Common myeloid progenitor, CD34-positive (primary cell): ENCODE measurements at regions not wholly inside any gene's neighbourhood (a gene's known extent, or its start where the extent isn't known, plus 50 kb on each side); places are given as distances from the start of the nearest gene placed in this dataset.
"Not testable (repeated sequence)": the region's sequence is repeated elsewhere in the genome, so short reads cannot be mapped to it uniquely, and the experiment has no call there.

Source experiments
- CTCF ChIA-PET: fragments of 350-600 bp; sonication (Branson Sonifier 250); formaldehyde crosslinking; loops from one replicate; lab custom pipeline; 2021; ENCODE audit warnings: antibody characterized with exemption; lab: Charles Lee
- POLR2A ChIA-PET: fragments of 350-600 bp; sonication (Branson Sonifier 250); formaldehyde crosslinking; loops from one replicate; lab custom pipeline; 2021; ENCODE audit warnings: antibody characterized with exemption; lab: Charles Lee
- DNase-seq, 3 donors: peaks; one replicate each; pipeline versions ENCODE4 v3.0.0 to v3.0.0-alpha.2; 2013
- H3K27ac ChIP-seq, 2 experiments: 1 replicate in 1 of 2; 2 replicates in 1 of 2; pipeline ENCODE4 v1.7.0; 2013; ENCODE audit warnings: inconsistent platforms in 2 of 2, low read length in 2 of 2, mild to moderate bottlenecking in 2 of 2, low read depth in 1 of 2, moderate library complexity in 1 of 2; ENCODE audit not compliant: severe bottlenecking in 2 of 2, insufficient read depth in 1 of 2, poor library complexity in 1 of 2
- H3K27me3 ChIP-seq, 5 experiments: replicated peaks in 2 of 5; 1 replicate in 3 of 5; 2 replicates in 2 of 5; pipeline versions ENCODE4 v1.6.1 to v1.7.0; 2013; ENCODE audit warnings: low read length in 4 of 5, mild to moderate bottlenecking in 2 of 5, moderate library complexity in 2 of 5, inconsistent platforms in 1 of 5; ENCODE audit not compliant: insufficient read depth in 5 of 5, control insufficient read depth in 4 of 5
- H3K36me3 ChIP-seq, 4 experiments: 1 replicate in 2 of 4; 2 replicates in 2 of 4; pipeline versions ENCODE4 v1.6.1 to v1.7.0; 2013; ENCODE audit warnings: low read length in 3 of 4, control low read depth in 1 of 4, mild to moderate bottlenecking in 1 of 4; ENCODE audit not compliant: control insufficient read depth in 4 of 4, insufficient read depth in 4 of 4
- H3K4me1 ChIP-seq, 4 experiments: 1 replicate in 3 of 4; 2 replicates in 1 of 4; pipeline versions ENCODE4 v1.6.1 to v1.7.1; 2013; ENCODE audit warnings: low read length in 3 of 4, mild to moderate bottlenecking in 3 of 4, control low read depth in 1 of 4, inconsistent platforms in 1 of 4, moderate library complexity in 1 of 4; ENCODE audit not compliant: control insufficient read depth in 4 of 4, insufficient read depth in 4 of 4; ENCODE audit errors: control extremely low read depth in 1 of 4
- H3K4me3 ChIP-seq, 7 experiments: 1 replicate in 4 of 7; 2 replicates in 3 of 7; pipeline versions ENCODE4 v1.5.1 to v1.7.0; 2013; ENCODE audit warnings: mild to moderate bottlenecking in 7 of 7, low read length in 6 of 7, moderate library complexity in 6 of 7, inconsistent platforms in 2 of 7, low read depth in 2 of 7, control low read depth in 1 of 7; ENCODE audit not compliant: insufficient read depth in 4 of 7, control insufficient read depth in 1 of 7; ENCODE audit errors: extremely low read depth in 1 of 7
- H3K9me3 ChIP-seq, 5 experiments: 1 replicate in 4 of 5; 2 replicates in 1 of 5; pipeline versions ENCODE4 v1.6.1 to v1.7.1; 2013; ENCODE audit warnings: low read length in 4 of 5, mild to moderate bottlenecking in 2 of 5, inconsistent platforms in 1 of 5, low read depth in 1 of 5, moderate library complexity in 1 of 5; ENCODE audit not compliant: control insufficient read depth in 4 of 5, insufficient read depth in 2 of 5; ENCODE audit errors: control extremely low read depth in 1 of 5
- WGBS: methylation state at CpG from one replicate; pipeline ENCODE4 v1.1.5; 2013; ENCODE audit not compliant: insufficient coverage; 5-methylcytosine and 5-hydroxymethylcytosine counted together

- 100% methylated on average over 2 of the region's 3 CpGs for WGBS
- H3K27ac ChIP-seq, H3K36me3 ChIP-seq, DNase-seq, CTCF ChIA-PET, H3K4me1 ChIP-seq, POLR2A ChIA-PET, H3K4me3 ChIP-seq, H3K9me3 ChIP-seq, H3K27me3 ChIP-seq: not testable (repeated sequence)
Observed at GRCh38 chr2:111298927-111299326, 178.2 kb downstream of the BCL2L11 start.

GRCh38 chr2:111299635-111300034 lies 178.9 kb downstream of the BCL2L11 start:
- H3K27ac ChIP-seq, CTCF ChIA-PET, DNase-seq, H3K27me3 ChIP-seq, H3K4me1 ChIP-seq, H3K36me3 ChIP-seq, POLR2A ChIA-PET, H3K4me3 ChIP-seq, H3K9me3 ChIP-seq: not testable (repeated sequence)
- no CpG with 5 or more reads among the region's 2 CpGs for WGBS

GRCh38 chr2:111301677-111302076 lies 181.0 kb downstream of the BCL2L11 start:
- CTCF ChIA-PET, H3K27ac ChIP-seq, H3K9me3 ChIP-seq, H3K4me3 ChIP-seq, H3K4me1 ChIP-seq, POLR2A ChIA-PET, H3K36me3 ChIP-seq, H3K27me3 ChIP-seq, DNase-seq: not testable (repeated sequence)
- no CpG with 5 or more reads among the region's 3 CpGs for WGBS

- H3K36me3 ChIP-seq, POLR2A ChIA-PET, CTCF ChIA-PET, H3K27me3 ChIP-seq, H3K4me3 ChIP-seq, H3K27ac ChIP-seq, H3K4me1 ChIP-seq, H3K9me3 ChIP-seq: not testable (repeated sequence)
- peak in 2 of 3 donors; percentile 7 to 40 for DNase-seq
- no CpG with 5 or more reads among the region's 7 CpGs for WGBS
Observed at GRCh38 chr2:111302397-111303218, 181.9 kb downstream of the BCL2L11 start.

- H3K27ac ChIP-seq, H3K36me3 ChIP-seq, POLR2A ChIA-PET, DNase-seq, H3K27me3 ChIP-seq, H3K4me3 ChIP-seq, H3K9me3 ChIP-seq, H3K4me1 ChIP-seq, CTCF ChIA-PET: not testable (repeated sequence)
- 100% methylated on average over 1 of the region's 3 CpGs for WGBS
Observed at GRCh38 chr2:111307302-111307701, 186.6 kb downstream of the BCL2L11 start.

- no CpG with 5 or more reads among the region's 6 CpGs for WGBS
- H3K36me3 ChIP-seq, CTCF ChIA-PET, POLR2A ChIA-PET, H3K27ac ChIP-seq, H3K9me3 ChIP-seq, H3K4me1 ChIP-seq, H3K27me3 ChIP-seq, DNase-seq, H3K4me3 ChIP-seq: not testable (repeated sequence)
Observed at GRCh38 chr2:111309231-111310075, 188.7 kb downstream of the BCL2L11 start.

GRCh38 chr2:111310395-111310794 lies 189.7 kb downstream of the BCL2L11 start:
- H3K27ac ChIP-seq, H3K9me3 ChIP-seq, CTCF ChIA-PET, H3K4me1 ChIP-seq, H3K36me3 ChIP-seq, H3K27me3 ChIP-seq, POLR2A ChIA-PET, DNase-seq, H3K4me3 ChIP-seq: not testable (repeated sequence)
- no CpG with 5 or more reads among the region's 8 CpGs for WGBS
